ENCODE measurements at regions not wholly inside any gene's neighbourhood (a gene's known extent, or its start where the extent isn't known, plus 50 kb on each side); places are given as distances from the start of the nearest gene placed in this dataset.

DNA sequence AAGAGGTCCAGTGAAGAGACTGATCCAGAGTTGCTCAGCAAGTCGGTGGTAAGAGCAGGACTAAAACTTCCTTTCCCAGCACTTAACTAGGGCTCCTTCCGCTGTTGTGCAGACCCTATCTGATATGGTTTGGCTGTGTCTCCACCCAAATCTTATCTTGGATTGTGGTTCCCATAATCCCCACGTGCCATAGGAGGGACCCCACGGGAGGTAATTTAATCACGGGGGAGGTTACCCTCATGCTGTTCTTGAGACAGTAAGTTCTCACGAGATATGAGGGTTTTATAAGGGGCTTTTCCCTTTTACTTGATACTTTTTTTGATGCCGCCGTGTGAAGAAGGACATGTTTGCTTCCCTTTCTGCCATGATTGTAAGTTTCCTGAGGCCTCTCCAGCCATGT, 221.9 kb upstream of the GLRA1 start:
- intact Hi-C loops (cut with micrococcal nuclease): loop anchor here (10.0 kb wide), 1 partner anchor 702 kb away; the partner anchor contains the start of gene SLC36A1
- Histone ChIP-seq H3K27me3 (ENCODE audit: control insufficient read depth, insufficient read depth, low read length) (no peaks in the 10 kb centered on the region), H3K9me3 (ENCODE audit: control insufficient read depth, insufficient read depth, low read length) (no peaks in the 10 kb centered on the region), H3K36me3 (ENCODE audit: control insufficient read depth, insufficient read depth, low read length) (no peaks in the 10 kb centered on the region), H3K4me3 (ENCODE audit: low read length) (no peak overlapping the region), H3K4me1 (ENCODE audit: control insufficient read depth, insufficient read depth, low read length) (no peaks in the 10 kb centered on the region), H3K27ac (ENCODE audit: low read length) (no peak overlapping the region)
- ATAC-seq: no peak
- Mint-ChIP-seq H3K4me3 (no peak overlapping the region), H3K9me3 (no peaks in the 10 kb centered on the region), H3K27me3 (ENCODE audit: low read depth in 2 of 2) (peaks cover 0 to 6% of the 10 kb centered on the region in 2 donors), H3K27ac (no peak overlapping the region), H3K4me1 (no peaks in the 10 kb centered on the region), H3K36me3 (no peaks in the 10 kb centered on the region)
- DNase-seq: no peak
- 82% methylated on average over 8 of the region's 8 CpGs for WGBS (ENCODE audit: insufficient coverage)
- TF ChIP-seq, protein P1, sequence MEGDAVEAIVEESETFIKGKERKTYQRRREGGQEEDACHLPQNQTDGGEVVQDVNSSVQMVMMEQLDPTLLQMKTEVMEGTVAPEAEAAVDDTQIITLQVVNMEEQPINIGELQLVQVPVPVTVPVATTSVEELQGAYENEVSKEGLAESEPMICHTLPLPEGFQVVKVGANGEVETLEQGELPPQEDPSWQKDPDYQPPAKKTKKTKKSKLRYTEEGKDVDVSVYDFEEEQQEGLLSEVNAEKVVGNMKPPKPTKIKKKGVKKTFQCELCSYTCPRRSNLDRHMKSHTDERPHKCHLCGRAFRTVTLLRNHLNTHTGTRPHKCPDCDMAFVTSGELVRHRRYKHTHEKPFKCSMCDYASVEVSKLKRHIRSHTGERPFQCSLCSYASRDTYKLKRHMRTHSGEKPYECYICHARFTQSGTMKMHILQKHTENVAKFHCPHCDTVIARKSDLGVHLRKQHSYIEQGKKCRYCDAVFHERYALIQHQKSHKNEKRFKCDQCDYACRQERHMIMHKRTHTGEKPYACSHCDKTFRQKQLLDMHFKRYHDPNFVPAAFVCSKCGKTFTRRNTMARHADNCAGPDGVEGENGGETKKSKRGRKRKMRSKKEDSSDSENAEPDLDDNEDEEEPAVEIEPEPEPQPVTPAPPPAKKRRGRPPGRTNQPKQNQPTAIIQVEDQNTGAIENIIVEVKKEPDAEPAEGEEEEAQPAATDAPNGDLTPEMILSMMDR (IDR thresholded peaks at IDR 0.05): no peak

DNA sequence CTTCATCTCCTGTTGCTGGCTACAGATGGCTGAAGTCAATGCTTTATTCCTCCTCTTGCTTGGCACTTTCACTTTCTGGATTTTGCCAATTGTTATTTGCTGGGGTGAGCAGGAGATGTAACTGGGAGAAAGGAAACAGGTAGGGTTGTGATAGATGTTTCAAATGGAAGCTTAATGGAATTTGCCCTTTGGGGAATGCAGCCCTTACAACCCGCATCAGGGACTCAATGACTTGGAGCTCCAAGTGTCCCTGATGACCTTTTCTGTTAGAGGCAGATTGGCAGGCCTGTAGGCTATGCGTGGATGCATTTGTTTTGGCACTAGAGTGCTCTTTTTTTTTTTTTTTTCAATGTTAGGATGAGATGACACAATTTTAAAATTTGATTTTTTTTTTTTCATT, 219.9 kb upstream of the GLRA1 start:
- WGBS (ENCODE audit: insufficient coverage): 89% methylated on average over 2 of the region's 2 CpGs

DNA sequence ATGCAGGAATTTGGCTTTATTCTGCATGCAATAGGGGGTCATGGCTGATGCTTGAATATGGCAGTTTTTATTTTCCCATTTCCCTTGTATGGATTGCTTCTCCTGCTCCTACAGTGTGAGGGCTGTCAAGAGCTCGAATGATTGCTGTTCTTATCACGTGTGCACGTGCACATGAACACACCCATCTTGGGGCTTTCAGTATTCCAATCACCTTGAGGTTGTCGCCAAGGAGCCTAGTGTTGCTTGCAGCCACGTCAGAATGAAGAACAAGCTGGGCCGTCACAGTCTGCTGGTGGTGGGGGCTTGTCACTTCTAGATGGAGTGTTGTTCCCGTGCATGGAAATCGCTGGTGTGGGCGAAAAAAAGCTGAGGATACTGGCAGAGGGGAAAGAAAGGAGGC, 219.4 kb upstream of the GLRA1 start:
- Histone ChIP-seq H3K9me3 (ENCODE audit: control insufficient read depth, insufficient read depth, low read length) (no peaks in the 10 kb centered on the region), H3K36me3 (ENCODE audit: control insufficient read depth, insufficient read depth, low read length) (no peaks in the 10 kb centered on the region), H3K4me3 (ENCODE audit: low read length) (no peak overlapping the region), H3K27ac (ENCODE audit: low read length) (no peak overlapping the region), H3K27me3 (ENCODE audit: control insufficient read depth, insufficient read depth, low read length) (no peaks in the 10 kb centered on the region), H3K4me1 (ENCODE audit: control insufficient read depth, insufficient read depth, low read length) (no peaks in the 10 kb centered on the region)
- intact Hi-C loops (cut with micrococcal nuclease): loop anchor here (5.0 to 10.0 kb wide), 2 partner anchors 363 to 699 kb away; partner anchors contain the start of gene SLC36A1
- H3K27ac Mint-ChIP-seq: no peak overlapping the region
- DNase-seq (no peak), ATAC-seq (no peak)
- H3K27me3 Mint-ChIP-seq (ENCODE audit: low read depth in 2 of 2): peaks cover 0 to 6% of the 10 kb centered on the region in 2 donors
- WGBS (ENCODE audit: insufficient coverage): 79% methylated on average over 9 of the region's 9 CpGs
- no peaks in the 10 kb centered on the region for H3K36me3 Mint-ChIP-seq
- no peaks in the 10 kb centered on the region for H3K9me3 Mint-ChIP-seq
- TF ChIP-seq, protein P1 (IDR thresholded peaks at IDR 0.05): no peak
- H3K4me1 Mint-ChIP-seq: no peaks in the 10 kb centered on the region
- no peak overlapping the region for H3K4me3 Mint-ChIP-seq

More for the DNA sequence above, 219.9 kb upstream of the GLRA1 start:
- H3K4me3 Mint-ChIP-seq: no peak overlapping the region
- Histone ChIP-seq H3K36me3 (ENCODE audit: control insufficient read depth, insufficient read depth, low read length) (no peaks in the 10 kb centered on the region), H3K4me1 (ENCODE audit: control insufficient read depth, insufficient read depth, low read length) (no peaks in the 10 kb centered on the region), H3K27ac (ENCODE audit: low read length) (no peak overlapping the region), H3K4me3 (ENCODE audit: low read length) (no peak overlapping the region), H3K9me3 (ENCODE audit: control insufficient read depth, insufficient read depth, low read length) (no peaks in the 10 kb centered on the region), H3K27me3 (ENCODE audit: control insufficient read depth, insufficient read depth, low read length) (no peaks in the 10 kb centered on the region)
- H3K4me1 Mint-ChIP-seq: no peaks in the 10 kb centered on the region
- H3K27ac Mint-ChIP-seq: no peak overlapping the region
- TF ChIP-seq, protein P1 (IDR thresholded peaks at IDR 0.05): no peak
- no peak for ATAC-seq
- H3K9me3 Mint-ChIP-seq: no peaks in the 10 kb centered on the region
- no peak for DNase-seq
- H3K27me3 Mint-ChIP-seq (ENCODE audit: low read depth in 2 of 2): peaks cover 0 to 6% of the 10 kb centered on the region in 2 donors
- intact Hi-C loops (cut with micrococcal nuclease): loop anchor here (5.0 to 10.0 kb wide), 2 partner anchors 363 to 700 kb away; partner anchors contain the start of gene SLC36A1
- H3K36me3 Mint-ChIP-seq: no peaks in the 10 kb centered on the region

DNA sequence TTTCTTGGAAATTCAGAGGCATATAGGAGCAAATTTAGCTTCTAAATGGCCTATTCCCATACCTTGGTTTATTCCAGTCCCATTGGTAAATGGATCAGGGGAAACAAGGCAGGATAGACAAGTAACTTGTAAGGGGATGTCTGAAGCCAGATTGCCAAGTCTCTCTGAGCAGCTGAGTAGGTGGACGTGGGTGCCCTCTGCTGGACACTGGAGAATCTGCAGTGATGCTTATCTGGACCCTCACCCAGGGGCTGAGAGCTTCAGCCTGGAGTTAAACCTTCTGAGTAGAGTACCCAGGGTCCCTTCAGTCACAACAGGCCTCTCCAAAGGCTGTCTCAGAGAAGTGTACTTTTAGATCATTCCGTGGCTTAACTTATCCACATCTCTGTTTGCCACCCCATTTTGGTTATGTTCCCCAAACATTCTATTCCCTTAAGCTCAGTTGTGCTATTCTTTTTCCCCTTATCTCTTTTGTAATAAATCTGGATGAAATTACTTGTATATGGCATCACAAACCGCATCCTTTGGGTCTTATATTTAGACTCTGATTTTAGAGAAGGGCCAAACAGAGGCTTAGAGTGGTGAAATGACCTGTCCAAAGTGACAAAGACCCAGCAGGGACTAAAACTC, 218.3 kb upstream of the GLRA1 start:
- H3K36me3 ChIP-seq (ENCODE audit: control insufficient read depth, insufficient read depth, low read length): no peaks in the 10 kb centered on the region
- H3K36me3 Mint-ChIP-seq: no peaks in the 10 kb centered on the region
- WGBS (ENCODE audit: insufficient coverage): 27% methylated on average over 3 of the region's 3 CpGs
- H3K4me1 Mint-ChIP-seq: no peaks in the 10 kb centered on the region
- peaks cover 3 to 6% of the 10 kb centered on the region in 2 donors for H3K27me3 Mint-ChIP-seq (ENCODE audit: low read depth in 2 of 2)
- H3K9me3 Mint-ChIP-seq: no peaks in the 10 kb centered on the region
- no peaks in the 10 kb centered on the region for H3K27me3 ChIP-seq (ENCODE audit: control insufficient read depth, insufficient read depth, low read length)
- intact Hi-C loops (cut with micrococcal nuclease): loop anchor here (1.0 to 10.0 kb wide), 4 partner anchors 318 to 698 kb away; partner anchors contain the start of gene SLC36A1
- no peak overlapping the region for H3K4me3 Mint-ChIP-seq
- ATAC-seq (peak; percentile 76 to 86 (median 83)), DNase-seq (peak; percentile 51 to 82)
- no peak overlapping the region for H3K4me3 ChIP-seq (ENCODE audit: low read length)
- H3K27ac ChIP-seq (ENCODE audit: low read length): no peak overlapping the region
- H3K27ac Mint-ChIP-seq: no peak overlapping the region
- no peaks in the 10 kb centered on the region for H3K4me1 ChIP-seq (ENCODE audit: control insufficient read depth, insufficient read depth, low read length)
- no peaks in the 10 kb centered on the region for H3K9me3 ChIP-seq (ENCODE audit: control insufficient read depth, insufficient read depth, low read length)
- TF ChIP-seq, protein P1 (IDR thresholded peaks at IDR 0.05): peak; percentile 91

Measured in natural killer cell (primary cell).